Progenitor cell of endocrine pancreas (in vitro differentiated cells): ENCODE measurements at regions not wholly inside any gene's neighbourhood (a gene's known extent, or its start where the extent isn't known, plus 50 kb on each side); places are given as distances from the start of the nearest gene placed in this dataset.

ENCODE experiments used
- DNase-seq: peaks from one replicate; pipeline ENCODE4 v3.0.0; 2021; ENCODE audit warnings: low spot score; ENCODE audit not compliant: unreplicated experiment
- H3K27ac Mint-ChIP-seq: 2 replicates; pipeline ENCODE4 v1.8.0; 2021; ENCODE audit warnings: mild to moderate bottlenecking, moderate library complexity, mixed read lengths
- H3K27me3 Mint-ChIP-seq: 2 replicates; pipeline ENCODE4 v1.8.0; 2021; ENCODE audit warnings: mixed read lengths
- H3K36me3 Mint-ChIP-seq: 2 replicates; pipeline ENCODE4 v1.8.0; 2022; ENCODE audit warnings: mixed read lengths; ENCODE audit not compliant: insufficient read depth
- H3K4me1 Mint-ChIP-seq: 2 replicates; pipeline ENCODE4 v1.8.0; 2021; ENCODE audit warnings: low read depth, mixed read lengths
- H3K4me3 Mint-ChIP-seq: 2 replicates; pipeline ENCODE4 v1.8.0; 2021; ENCODE audit warnings: low read depth, mild to moderate bottlenecking, moderate library complexity, mixed read lengths
- H3K9me3 Mint-ChIP-seq: 2 replicates; pipeline ENCODE4 v1.8.0; 2021; ENCODE audit warnings: low read depth, mixed read lengths
- CTCF ChIP-seq: fragments of 200-600 bp; sonication (generic); IDR thresholded peaks from one replicate; pipeline ENCODE4 v1.5.0; 2021; ENCODE audit warnings: antibody characterized with exemption, mild to moderate bottlenecking; ENCODE audit not compliant: unreplicated experiment

- H3K9me3 Mint-ChIP-seq: no peaks in the 10 kb centered on the region
- H3K36me3 Mint-ChIP-seq: no peaks in the 10 kb centered on the region
Observed at GRCh38 chr2:217709478-217710210, 293.2 kb downstream of the TNS1 start.

DNA sequence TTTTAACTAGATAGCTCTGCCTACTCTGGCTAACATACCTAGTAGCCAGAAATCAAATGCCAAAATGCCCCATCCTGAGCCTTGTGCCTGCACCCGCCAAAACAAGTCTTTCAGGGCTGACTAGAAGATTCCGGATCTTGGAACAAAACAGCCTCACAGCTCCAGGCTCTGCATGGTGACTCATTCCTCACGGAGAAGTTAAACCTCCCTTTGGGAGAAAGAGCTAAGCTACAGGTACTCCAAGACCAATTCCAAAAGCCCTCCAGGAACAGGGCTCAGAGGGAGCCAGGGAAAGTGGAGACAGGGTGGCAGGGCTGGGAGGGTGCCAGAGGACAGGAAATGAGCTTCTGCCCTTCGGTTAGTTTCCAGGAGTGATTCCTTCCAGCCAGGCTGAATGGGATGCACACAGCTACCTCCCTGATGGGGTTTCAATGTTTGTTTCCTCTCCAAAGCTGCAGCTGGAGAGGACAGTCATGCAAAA, 295.6 kb downstream of the TNS1 start:
- no peak for TF ChIP-seq CTCF
- no peaks in the 10 kb centered on the region for H3K36me3 Mint-ChIP-seq
- no peak overlapping the region for H3K27ac Mint-ChIP-seq
- no peak overlapping the region for H3K4me3 Mint-ChIP-seq
- peaks cover 24% of the 10 kb centered on the region for H3K27me3 Mint-ChIP-seq
- H3K9me3 Mint-ChIP-seq: no peaks in the 10 kb centered on the region
- peaks cover 2% of the 10 kb centered on the region for H3K4me1 Mint-ChIP-seq
- no peak for DNase-seq

More at GRCh38 chr2:217709478-217710210, 293.2 kb downstream of the TNS1 start:
- H3K27ac Mint-ChIP-seq: no peak overlapping the region
- H3K4me1 Mint-ChIP-seq: peaks cover 9% of the 10 kb centered on the region
- DNase-seq: no peak
- H3K4me3 Mint-ChIP-seq: no peak overlapping the region
- TF ChIP-seq CTCF: no peak
- H3K27me3 Mint-ChIP-seq: peaks cover 24% of the 10 kb centered on the region

DNA sequence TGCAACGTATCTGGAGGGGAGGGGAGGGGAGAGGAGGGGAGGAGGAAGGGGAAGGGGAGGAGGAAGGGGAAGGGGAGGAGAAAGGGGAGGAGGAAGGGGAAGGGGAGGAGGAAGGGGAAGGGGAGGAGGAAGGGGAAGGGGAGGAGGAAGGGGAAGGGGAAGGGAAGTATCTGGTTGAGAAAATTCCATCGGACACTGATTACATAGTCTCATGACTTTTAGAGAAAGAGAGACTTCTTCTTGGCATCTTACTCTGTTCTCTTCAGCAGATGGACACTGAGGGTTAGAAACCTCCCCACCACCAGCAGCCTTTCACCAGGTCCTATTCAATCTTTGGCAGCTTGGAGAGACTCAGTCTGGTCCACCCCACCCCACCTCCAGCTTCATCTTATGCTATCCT, 296.3 kb downstream of the TNS1 start:
- H3K36me3 Mint-ChIP-seq: no peaks in the 10 kb centered on the region
- no peak overlapping the region for H3K27ac Mint-ChIP-seq
- no peak for DNase-seq
- H3K4me1 Mint-ChIP-seq: peaks cover 2% of the 10 kb centered on the region
- H3K27me3 Mint-ChIP-seq: peaks cover 21% of the 10 kb centered on the region
- TF ChIP-seq CTCF: no peak
- H3K4me3 Mint-ChIP-seq: no peak overlapping the region
- no peaks in the 10 kb centered on the region for H3K9me3 Mint-ChIP-seq

DNA sequence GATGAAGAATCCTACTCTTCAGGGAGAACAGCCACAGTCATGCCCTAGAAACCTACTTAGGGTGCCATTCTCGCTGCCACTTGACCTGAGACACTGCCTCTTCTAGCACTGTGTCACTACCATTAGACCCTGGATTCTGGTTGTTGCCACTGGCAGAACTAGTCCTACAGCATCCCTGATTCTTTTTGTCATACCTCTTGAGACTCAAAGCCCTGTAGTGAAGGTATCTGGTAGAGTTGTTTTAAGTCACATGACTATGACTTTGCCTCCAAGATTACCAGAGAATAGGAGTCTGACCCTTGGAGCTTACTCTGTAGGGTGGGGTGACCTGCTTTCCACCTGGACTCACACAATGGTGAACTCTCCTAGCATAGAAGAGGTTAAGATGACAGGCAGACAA, 296.7 kb downstream of the TNS1 start:
- H3K4me1 Mint-ChIP-seq: peaks cover 2% of the 10 kb centered on the region
- no peak overlapping the region for H3K27ac Mint-ChIP-seq
- peaks cover 21% of the 10 kb centered on the region for H3K27me3 Mint-ChIP-seq

GRCh38 chr2:217705461-217705860, 297.3 kb downstream of the TNS1 start:
- H3K9me3 Mint-ChIP-seq: no peaks in the 10 kb centered on the region
- H3K27ac Mint-ChIP-seq: no peak overlapping the region
- no peaks in the 10 kb centered on the region for H3K36me3 Mint-ChIP-seq
- H3K4me3 Mint-ChIP-seq: no peak overlapping the region
- no peak for TF ChIP-seq CTCF
- no peak for DNase-seq
- H3K27me3 Mint-ChIP-seq: peaks cover 17% of the 10 kb centered on the region
- peaks cover 2% of the 10 kb centered on the region for H3K4me1 Mint-ChIP-seq

More for the DNA sequence above, 296.7 kb downstream of the TNS1 start:
- no peak for DNase-seq
- no peaks in the 10 kb centered on the region for H3K36me3 Mint-ChIP-seq
- no peak overlapping the region for H3K4me3 Mint-ChIP-seq
- H3K9me3 Mint-ChIP-seq: no peaks in the 10 kb centered on the region
- TF ChIP-seq CTCF: no peak
